ENCODE measurements at regions not wholly inside any gene's neighbourhood (a gene's known extent, or its start where the extent isn't known, plus 50 kb on each side); places are given as distances from the start of the nearest gene placed in this dataset.

GRCh38 chr10:9645928-9646600, 1371.6 kb upstream of the CELF2 start:
- Histone ChIP-seq H3K27me3 (ENCODE audit: insufficient read depth, low read length) (no peaks in the 10 kb centered on the region), H3K36me3 (ENCODE audit: control insufficient read depth in 1 of 2, insufficient read depth in 2 of 2, low read length in 2 of 2) (no peaks in the 10 kb centered on the region), H3K4me1 (ENCODE audit: control insufficient read depth in 1 of 2, insufficient read depth in 2 of 2, low read length in 2 of 2) (no peaks in the 10 kb centered on the region), H3K18ac (ENCODE audit: low read length) (no peak overlapping the region), H2BK120ac (ENCODE audit: insufficient read depth, low read length, poor library complexity) (no peak overlapping the region), H3K4me2 (ENCODE audit: low read length) (no peak overlapping the region), H3K4ac (ENCODE audit: low read depth, low read length) (no peak overlapping the region), H3K79me2 (ENCODE audit: control insufficient read depth, insufficient read depth, low read length, poor library complexity) (no peaks in the 10 kb centered on the region), H3K4me3 (ENCODE audit: low read depth, low read length) (no peak overlapping the region), H3K9ac (ENCODE audit: low read length) (no peak overlapping the region), H2AFZ (ENCODE audit: insufficient read depth, low read length, poor library complexity) (no peak overlapping the region), H4K8ac (ENCODE audit: low read depth, low read length) (no peak overlapping the region), H2BK5ac (ENCODE audit: low read depth, low read length, poor library complexity) (no peak overlapping the region), H3K9me3 (ENCODE audit: insufficient read depth, low read depth, low read length) (no peaks in the 10 kb centered on the region), H3K23ac (ENCODE audit: low read length) (no peak overlapping the region), H3K14ac (ENCODE audit: low read length) (no peak overlapping the region), H4K91ac (ENCODE audit: low read depth, low read length) (no peak overlapping the region), H2AK5ac (ENCODE audit: low read length) (no peak overlapping the region), H4K12ac (ENCODE audit: low read depth, low read length) (no peak overlapping the region), H3K27ac (ENCODE audit: low read depth, low read length) (no peak overlapping the region), H2BK12ac (ENCODE audit: low read length) (no peak overlapping the region), H3K79me1 (ENCODE audit: low read length) (no peaks in the 10 kb centered on the region)
- no peak for DNase-seq
- WGBS (ENCODE audit: extremely low coverage, insufficient coverage, insufficient read length), result no CpG with 5 or more reads among the region's 2 CpGs

- Histone ChIP-seq H2BK120ac (ENCODE audit: insufficient read depth, low read length, poor library complexity) (no peak overlapping the region), H3K4me1 (ENCODE audit: control insufficient read depth in 1 of 2, insufficient read depth in 2 of 2, low read length in 2 of 2) (no peaks in the 10 kb centered on the region), H3K4me2 (ENCODE audit: low read length) (no peak overlapping the region), H3K18ac (ENCODE audit: low read length) (no peak overlapping the region), H3K79me2 (ENCODE audit: control insufficient read depth, insufficient read depth, low read length, poor library complexity) (no peaks in the 10 kb centered on the region), H3K79me1 (ENCODE audit: low read length) (no peaks in the 10 kb centered on the region), H2AK5ac (ENCODE audit: low read length) (no peak overlapping the region), H3K23ac (ENCODE audit: low read length) (no peak overlapping the region), H2AFZ (ENCODE audit: insufficient read depth, low read length, poor library complexity) (no peak overlapping the region), H2BK5ac (ENCODE audit: low read depth, low read length, poor library complexity) (no peak overlapping the region), H3K14ac (ENCODE audit: low read length) (no peak overlapping the region), H3K27ac (ENCODE audit: low read depth, low read length) (no peak overlapping the region), H2BK12ac (ENCODE audit: low read length) (no peak overlapping the region), H3K9ac (ENCODE audit: low read length) (no peak overlapping the region), H3K4me3 (ENCODE audit: low read depth, low read length) (no peak overlapping the region), H4K12ac (ENCODE audit: low read depth, low read length) (no peak overlapping the region), H3K27me3 (ENCODE audit: insufficient read depth, low read length) (no peaks in the 10 kb centered on the region), H4K8ac (ENCODE audit: low read depth, low read length) (no peak overlapping the region), H3K4ac (ENCODE audit: low read depth, low read length) (no peak overlapping the region), H4K91ac (ENCODE audit: low read depth, low read length) (no peak overlapping the region), H3K9me3 (ENCODE audit: insufficient read depth, low read depth, low read length) (no peaks in the 10 kb centered on the region), H3K36me3 (ENCODE audit: control insufficient read depth in 1 of 2, insufficient read depth in 2 of 2, low read length in 2 of 2) (no peaks in the 10 kb centered on the region)
- DNase-seq, result no peak
- WGBS (ENCODE audit: extremely low coverage, insufficient coverage, insufficient read length), result no CpG with 5 or more reads among the region's 3 CpGs
Observed at GRCh38 chr10:9654261-9654660, 1363.4 kb upstream of the CELF2 start.

GRCh38 chr10:9656386-9656785, 1361.3 kb upstream of the CELF2 start:
- no peaks in the 10 kb centered on the region for H3K9me3 ChIP-seq (ENCODE audit: insufficient read depth, low read depth, low read length)
- H4K91ac ChIP-seq (ENCODE audit: low read depth, low read length), result no peak overlapping the region
- H3K14ac ChIP-seq (ENCODE audit: low read length), result no peak overlapping the region
- H3K27ac ChIP-seq (ENCODE audit: low read depth, low read length), result no peak overlapping the region
- H4K12ac ChIP-seq (ENCODE audit: low read depth, low read length), result no peak overlapping the region
- H2AFZ ChIP-seq (ENCODE audit: insufficient read depth, low read length, poor library complexity), result no peak overlapping the region
- no peak overlapping the region for H3K4ac ChIP-seq (ENCODE audit: low read depth, low read length)
- DNase-seq, result no peak
- H3K36me3 ChIP-seq (ENCODE audit: control insufficient read depth in 1 of 2, insufficient read depth in 2 of 2, low read length in 2 of 2), result no peaks in the 10 kb centered on the region
- H4K8ac ChIP-seq (ENCODE audit: low read depth, low read length), result no peak overlapping the region
- H2BK120ac ChIP-seq (ENCODE audit: insufficient read depth, low read length, poor library complexity), result no peak overlapping the region
- no peak overlapping the region for H2BK5ac ChIP-seq (ENCODE audit: low read depth, low read length, poor library complexity)
- H3K4me1 ChIP-seq (ENCODE audit: control insufficient read depth in 1 of 2, insufficient read depth in 2 of 2, low read length in 2 of 2), result no peaks in the 10 kb centered on the region
- H2AK5ac ChIP-seq (ENCODE audit: low read length), result no peak overlapping the region
- no peak overlapping the region for H3K18ac ChIP-seq (ENCODE audit: low read length)
- H3K4me2 ChIP-seq (ENCODE audit: low read length), result no peak overlapping the region
- no peak overlapping the region for H2BK12ac ChIP-seq (ENCODE audit: low read length)
- H3K9ac ChIP-seq (ENCODE audit: low read length), result no peak overlapping the region
- H3K23ac ChIP-seq (ENCODE audit: low read length), result no peak overlapping the region
- H3K79me2 ChIP-seq (ENCODE audit: control insufficient read depth, insufficient read depth, low read length, poor library complexity), result no peaks in the 10 kb centered on the region
- no peak overlapping the region for H3K4me3 ChIP-seq (ENCODE audit: low read depth, low read length)
- no peaks in the 10 kb centered on the region for H3K27me3 ChIP-seq (ENCODE audit: insufficient read depth, low read length)
- H3K79me1 ChIP-seq (ENCODE audit: low read length), result no peaks in the 10 kb centered on the region

- no peak overlapping the region for H4K8ac ChIP-seq (ENCODE audit: low read depth, low read length)
- H2BK12ac ChIP-seq (ENCODE audit: low read length), result no peak overlapping the region
- H3K9me3 ChIP-seq (ENCODE audit: insufficient read depth, low read depth, low read length), result no peaks in the 10 kb centered on the region
- no peak for DNase-seq
- H3K18ac ChIP-seq (ENCODE audit: low read length), result no peak overlapping the region
- H3K27ac ChIP-seq (ENCODE audit: low read depth, low read length), result no peak overlapping the region
- no peak overlapping the region for H3K4me3 ChIP-seq (ENCODE audit: low read depth, low read length)
- no peak overlapping the region for H3K9ac ChIP-seq (ENCODE audit: low read length)
- no peak overlapping the region for H3K14ac ChIP-seq (ENCODE audit: low read length)
- no peak overlapping the region for H4K91ac ChIP-seq (ENCODE audit: low read depth, low read length)
- no peaks in the 10 kb centered on the region for H3K79me2 ChIP-seq (ENCODE audit: control insufficient read depth, insufficient read depth, low read length, poor library complexity)
- no peak overlapping the region for H2BK5ac ChIP-seq (ENCODE audit: low read depth, low read length, poor library complexity)
- no peaks in the 10 kb centered on the region for H3K79me1 ChIP-seq (ENCODE audit: low read length)
- no peak overlapping the region for H3K4ac ChIP-seq (ENCODE audit: low read depth, low read length)
- H3K36me3 ChIP-seq (ENCODE audit: control insufficient read depth in 1 of 2, insufficient read depth in 2 of 2, low read length in 2 of 2), result no peaks in the 10 kb centered on the region
- no CpG with 5 or more reads among the region's 1 CpG for WGBS (ENCODE audit: extremely low coverage, insufficient coverage, insufficient read length)
- no peak overlapping the region for H3K23ac ChIP-seq (ENCODE audit: low read length)
- no peak overlapping the region for H2BK120ac ChIP-seq (ENCODE audit: insufficient read depth, low read length, poor library complexity)
- H3K27me3 ChIP-seq (ENCODE audit: insufficient read depth, low read length), result no peaks in the 10 kb centered on the region
- H3K4me2 ChIP-seq (ENCODE audit: low read length), result no peak overlapping the region
- H2AK5ac ChIP-seq (ENCODE audit: low read length), result no peak overlapping the region
- no peaks in the 10 kb centered on the region for H3K4me1 ChIP-seq (ENCODE audit: control insufficient read depth in 1 of 2, insufficient read depth in 2 of 2, low read length in 2 of 2)
- no peak overlapping the region for H4K12ac ChIP-seq (ENCODE audit: low read depth, low read length)
- H2AFZ ChIP-seq (ENCODE audit: insufficient read depth, low read length, poor library complexity), result no peak overlapping the region
Observed at GRCh38 chr10:9656996-9657395, 1360.7 kb upstream of the CELF2 start.
